Neuronal stem cell (in vitro differentiated cells): ENCODE measurements at regions not wholly inside any gene's neighbourhood (a gene's known extent, or its start where the extent isn't known, plus 50 kb on each side); places are given as distances from the start of the nearest gene placed in this dataset.

Experiments
- DNase-seq: peaks from one replicate; pipeline ENCODE4 v3.0.0-alpha.2; 2013; ENCODE audit warnings: low spot score
- H2AFZ ChIP-seq: one replicate; pipeline ENCODE4 v1.6.1; 2013; ENCODE audit warnings: mild to moderate bottlenecking, low read length, inconsistent platforms
- H2AK5ac ChIP-seq: 2 replicates; pipeline ENCODE4 v1.6.1; 2013; ENCODE audit warnings: low read depth, mild to moderate bottlenecking, inconsistent platforms, low read length, moderate library complexity, mixed read lengths
- H2BK120ac ChIP-seq: 2 replicates; pipeline ENCODE4 v1.6.1; 2013; ENCODE audit warnings: low read depth, mild to moderate bottlenecking, inconsistent platforms, low read length, moderate library complexity, mixed read lengths
- H2BK12ac ChIP-seq: one replicate; pipeline ENCODE4 v1.6.1; 2013; ENCODE audit warnings: low read length, inconsistent platforms
- H2BK15ac ChIP-seq: 2 replicates; pipeline ENCODE4 v1.6.1; 2013; ENCODE audit warnings: mild to moderate bottlenecking, low read length, inconsistent platforms, mixed read lengths
- H2BK5ac ChIP-seq: one replicate; pipeline ENCODE4 v1.6.1; 2013; ENCODE audit warnings: inconsistent platforms, mild to moderate bottlenecking, low read length, moderate library complexity
- H3K14ac ChIP-seq: one replicate; pipeline ENCODE4 v1.6.1; 2013; ENCODE audit warnings: low read length, inconsistent platforms
- H3K18ac ChIP-seq: 2 replicates; pipeline ENCODE4 v1.6.1; 2013; ENCODE audit warnings: low read length, inconsistent platforms
- H3K23ac ChIP-seq: 2 replicates; pipeline ENCODE4 v1.6.1; 2013; ENCODE audit warnings: low read depth, mild to moderate bottlenecking, mixed read lengths, low read length, inconsistent platforms; ENCODE audit not compliant: poor library complexity
- H3K27ac ChIP-seq: replicated peaks from 3 replicates; pipeline ENCODE4 v1.5.1; 2013; ENCODE audit warnings: low read length, inconsistent platforms
- H3K27me3 ChIP-seq, 3 experiments: 2 replicates each; pipeline ENCODE4 v1.6.1; 2013; ENCODE audit warnings: low read length in 3 of 3, mild to moderate bottlenecking in 2 of 3, inconsistent platforms in 1 of 3, low read depth in 1 of 3, mixed read lengths in 1 of 3, moderate library complexity in 1 of 3; ENCODE audit not compliant: control insufficient read depth in 3 of 3, insufficient read depth in 3 of 3
- H3K36me3 ChIP-seq, 2 donors: replicated peaks in 1 of 2; 2 replicates each; pipeline ENCODE4 v1.6.1; 2013; ENCODE audit warnings: low read length in 2 of 2; ENCODE audit not compliant: control insufficient read depth in 2 of 2, insufficient read depth in 2 of 2
- H3K4ac ChIP-seq: 2 replicates; pipeline ENCODE4 v1.6.1; 2013; ENCODE audit warnings: inconsistent platforms, mild to moderate bottlenecking, low read length, moderate library complexity
- H3K4me1 ChIP-seq, 2 donors: 1 replicate in 1 of 2; 2 replicates in 1 of 2; pipeline ENCODE4 v1.6.1; 2013; ENCODE audit warnings: low read length in 2 of 2, low read depth in 1 of 2; ENCODE audit not compliant: control insufficient read depth in 2 of 2, insufficient read depth in 1 of 2
- H3K4me2 ChIP-seq: one replicate; pipeline ENCODE4 v1.6.1; 2013; ENCODE audit warnings: mild to moderate bottlenecking, low read length, inconsistent platforms; ENCODE audit not compliant: insufficient read depth, poor library complexity, severe bottlenecking
- H3K4me3 ChIP-seq, 2 donors: 2 replicates each; pipeline ENCODE4 v1.5.1; 2013; ENCODE audit warnings: low read length in 2 of 2, mild to moderate bottlenecking in 2 of 2, inconsistent platforms in 1 of 2, moderate library complexity in 1 of 2
- H3K79me1 ChIP-seq: one replicate; pipeline ENCODE4 v1.6.1; 2013; ENCODE audit warnings: low read depth, mild to moderate bottlenecking, inconsistent platforms, low read length, moderate library complexity
- H3K9ac ChIP-seq: one replicate; pipeline ENCODE4 v1.6.1; 2013; ENCODE audit warnings: mild to moderate bottlenecking, low read depth, low read length, inconsistent platforms; ENCODE audit not compliant: poor library complexity
- H3K9me3 ChIP-seq, 2 donors: replicated peaks in 1 of 2; 2 replicates each; pipeline versions ENCODE3 to v1.6.1; 2013; ENCODE audit warnings: low read length in 2 of 2, mild to moderate bottlenecking in 2 of 2, inconsistent platforms in 1 of 2, low read depth in 1 of 2, mixed read lengths in 1 of 2, moderate library complexity in 1 of 2; ENCODE audit not compliant: control insufficient read depth in 2 of 2, insufficient read depth in 1 of 2
- H4K8ac ChIP-seq: one replicate; pipeline ENCODE4 v1.6.1; 2013; ENCODE audit warnings: low read depth, mild to moderate bottlenecking, inconsistent platforms, low read length, moderate library complexity
- H4K91ac ChIP-seq: one replicate; pipeline ENCODE4 v1.6.1; 2013; ENCODE audit warnings: low read length, low read depth, mild to moderate bottlenecking, inconsistent platforms; ENCODE audit not compliant: poor library complexity
- WGBS, 2 donors: extraction: QIAGEN DNeasy Blood & Tissue Kit; methylation state at CpG; one replicate each; pipeline ENCODE4 v1.1.7; 2013; ENCODE audit warnings: missing lambda C conversion rate in 2 of 2, mixed read lengths in 1 of 2; ENCODE audit not compliant: insufficient read length in 2 of 2, insufficient replicate concordance in 1 of 2; ENCODE audit errors: extremely low coverage in 2 of 2; 5-methylcytosine and 5-hydroxymethylcytosine counted together

- Histone ChIP-seq H3K79me1 (no peaks in the 10 kb centered on the region), H3K9ac (no peak overlapping the region), H3K4me1 (peaks cover 0 to 5% of the 10 kb centered on the region in 2 donors), H3K27ac (no peak overlapping the region), H3K4me2 (no peak overlapping the region), H2BK120ac (no peak overlapping the region), H2BK12ac (no peak overlapping the region), H3K14ac (no peak overlapping the region), H4K91ac (no peak overlapping the region), H3K9me3 (no peaks in the 10 kb centered on the region), H4K8ac (no peak overlapping the region), H3K4ac (no peak overlapping the region), H3K36me3 (no peaks in the 10 kb centered on the region), H3K4me3 (no peak overlapping the region), H2AK5ac (no peak overlapping the region), H3K23ac (no peak overlapping the region), H3K27me3 (no peaks in the 10 kb centered on the region), H2BK5ac (no peak overlapping the region), H2AFZ (no peak overlapping the region), H3K18ac (no peak overlapping the region), H2BK15ac (no peak overlapping the region)
- WGBS, 2 donors = no CpG with 5 or more reads among the region's 11 CpGs
- no peak for DNase-seq
These were observed 55.9 kb upstream of the SNX9 start for GRCh38 chr6:157766901-157767774.

GRCh38 chr6:157767775-157768156, 55.3 kb upstream of the SNX9 start:
- Histone ChIP-seq H2AK5ac (no peak overlapping the region), H3K36me3 (no peaks in the 10 kb centered on the region), H3K27ac (no peak overlapping the region), H3K79me1 (no peaks in the 10 kb centered on the region), H3K18ac (no peak overlapping the region), H3K23ac (no peak overlapping the region), H2BK15ac (no peak overlapping the region), H2AFZ (no peak overlapping the region), H3K4me2 (no peak overlapping the region), H3K4me1 (peaks cover 0 to 5% of the 10 kb centered on the region in 2 donors), H3K27me3 (no peaks in the 10 kb centered on the region), H3K9me3 (no peaks in the 10 kb centered on the region), H3K9ac (no peak overlapping the region), H4K8ac (no peak overlapping the region), H2BK5ac (no peak overlapping the region), H2BK12ac (no peak overlapping the region), H3K4me3 (no peak overlapping the region), H3K4ac (no peak overlapping the region), H2BK120ac (no peak overlapping the region), H4K91ac (no peak overlapping the region), H3K14ac (no peak overlapping the region)
- DNase-seq = no peak
- WGBS, 2 donors = 100% methylated on average over 1 of the region's 3 CpGs; no CpG with 5 or more reads in 1 of the 2 donors

GRCh38 chr6:157768304-157768703, 54.7 kb upstream of the SNX9 start:
- Histone ChIP-seq H3K36me3 (no peaks in the 10 kb centered on the region), H3K4me2 (no peak overlapping the region), H3K14ac (no peak overlapping the region), H3K9ac (no peak overlapping the region), H2AK5ac (no peak overlapping the region), H3K23ac (no peak overlapping the region), H3K4ac (no peak overlapping the region), H3K9me3 (no peaks in the 10 kb centered on the region), H2BK12ac (no peak overlapping the region), H3K4me3 (no peak overlapping the region), H4K8ac (no peak overlapping the region), H2BK120ac (no peak overlapping the region), H3K4me1 (peaks cover under 1 to 5% of the 10 kb centered on the region in 2 donors), H2BK5ac (no peak overlapping the region), H4K91ac (no peak overlapping the region), H3K18ac (no peak overlapping the region), H3K27me3 (no peaks in the 10 kb centered on the region), H3K79me1 (no peaks in the 10 kb centered on the region), H2BK15ac (no peak overlapping the region), H2AFZ (no peak overlapping the region), H3K27ac (no peak overlapping the region)
- DNase-seq = no peak
- no CpG with 5 or more reads among the region's 6 CpGs for WGBS, 2 donors

GRCh38 chr6:157768863-157769551, 54.0 kb upstream of the SNX9 start:
- Histone ChIP-seq H4K8ac (no peak overlapping the region), H3K4me2 (no peak overlapping the region)

More at GRCh38 chr6:157768863-157769551, 54.0 kb upstream of the SNX9 start:
- DNase-seq = no peak
- Histone ChIP-seq H3K79me1 (no peaks in the 10 kb centered on the region), H2BK15ac (no peak overlapping the region), H2BK5ac (no peak overlapping the region), H3K23ac (no peak overlapping the region), H3K36me3 (no peaks in the 10 kb centered on the region), H3K9me3 (no peaks in the 10 kb centered on the region), H4K91ac (no peak overlapping the region), H2AK5ac (no peak overlapping the region), H2BK120ac (no peak overlapping the region), H3K4me1 (peaks cover 2 to 5% of the 10 kb centered on the region in 2 donors), H3K4ac (no peak overlapping the region), H3K4me3 (peak overlapping the region in 1 of 2 donors; percentile 20), H2BK12ac (no peak overlapping the region), H3K27ac (no peak overlapping the region), H3K18ac (peak overlapping the region; percentile 49), H3K27me3 (no peaks in the 10 kb centered on the region), H3K14ac (no peak overlapping the region), H3K9ac (no peak overlapping the region), H2AFZ (no peak overlapping the region)
- no CpG with 5 or more reads among the region's 13 CpGs for WGBS, 2 donors
